Activated T-cell treated with anti-CD3 and anti-CD28 coated beads for 24 hours (primary cell): ENCODE measurements at regions not wholly inside any gene's neighbourhood (a gene's known extent, or its start where the extent isn't known, plus 50 kb on each side); places are given as distances from the start of the nearest gene placed in this dataset.
"Not testable (repeated sequence)": the region's sequence is repeated elsewhere in the genome, so short reads cannot be mapped to it uniquely, and the experiment has no call there.

ENCODE experiments used
- DNase-seq: peaks from one replicate; pipeline ENCODE4 v3.0.0-alpha.2; 2020; ENCODE audit warnings: low read depth

- DNase-seq, result not testable (repeated sequence)
These were observed 460.7 kb downstream of the PLPP3 start for GRCh38 chr1:56118676-56119075.

- no peak for DNase-seq
These were observed 463.7 kb downstream of the PLPP3 start for GRCh38 chr1:56115701-56116100.

DNA sequence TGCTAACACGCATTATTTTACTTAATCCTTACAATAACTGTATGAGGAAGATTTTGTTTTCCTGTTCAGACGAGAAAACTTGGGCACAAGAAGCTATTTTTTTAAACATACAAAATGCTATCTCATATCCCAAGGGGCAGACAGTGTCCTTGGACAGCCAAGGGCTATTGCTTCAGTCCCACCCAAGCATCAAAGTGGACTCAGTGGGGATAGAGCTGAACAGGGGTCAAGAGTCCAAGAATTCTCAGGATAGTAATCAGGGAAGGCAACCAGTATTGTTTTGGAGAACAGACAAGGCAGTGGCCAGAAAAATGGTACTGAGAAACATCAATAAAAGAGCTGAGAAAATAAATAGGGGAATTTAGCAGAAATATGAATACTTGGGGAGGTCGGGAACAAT, 465.7 kb downstream of the PLPP3 start:
- DNase-seq, result no peak

DNA sequence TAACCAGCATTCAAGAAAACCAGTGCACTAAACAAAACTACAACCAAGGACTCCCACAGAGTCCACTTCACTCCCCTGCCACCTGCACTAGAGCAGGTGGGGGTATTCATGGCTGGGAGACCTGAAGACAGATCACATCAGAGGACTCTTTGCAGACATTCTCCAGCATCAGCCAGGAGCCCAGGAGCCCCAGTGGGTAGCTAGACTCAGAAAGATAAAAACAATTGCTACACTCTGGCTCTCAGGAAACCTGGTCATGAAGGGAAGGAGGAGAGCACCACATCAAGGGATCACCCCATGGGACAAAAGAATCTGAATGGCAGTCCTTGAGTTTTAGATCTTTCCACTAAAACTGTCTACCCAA, 472.1 kb downstream of the PLPP3 start:
- DNase-seq, result no peak

- no peak for DNase-seq
These were observed 472.7 kb downstream of the PLPP3 start for GRCh38 chr1:56106531-56107274.

- no peak for DNase-seq
These were observed 474.0 kb downstream of the PLPP3 start for GRCh38 chr1:56105397-56105796.

- DNase-seq, result no peak
These were observed 479.5 kb downstream of the PLPP3 start for GRCh38 chr1:56099766-56100265.

GRCh38 chr1:56098946-56099345, 480.4 kb downstream of the PLPP3 start:
- no peak for DNase-seq

- DNase-seq, result no peak
These were observed 481.6 kb downstream of the PLPP3 start for GRCh38 chr1:56097713-56098112.

- DNase-seq, result no peak
These were observed 483.4 kb downstream of the PLPP3 start for GRCh38 chr1:56095696-56096665.

DNA sequence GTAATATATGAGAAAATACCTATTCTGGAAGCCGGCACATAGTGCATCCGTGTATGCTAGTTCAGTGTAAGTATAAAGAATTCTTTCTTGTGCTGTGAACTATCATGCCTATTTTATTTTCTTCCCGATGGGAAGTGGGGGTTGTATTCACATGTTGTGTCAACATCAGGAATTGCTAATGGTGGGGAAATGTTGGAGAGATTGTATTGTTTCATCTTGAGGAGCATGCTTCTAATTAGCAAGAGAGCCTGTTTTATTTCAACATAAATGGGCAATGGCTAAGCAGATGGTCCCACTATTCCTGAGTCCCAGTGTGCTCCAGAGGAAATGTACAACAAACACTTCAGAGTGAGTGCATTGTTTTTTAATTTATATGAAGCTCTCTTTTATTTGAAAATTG, 485.2 kb downstream of the PLPP3 start:
- no peak for DNase-seq

DNA sequence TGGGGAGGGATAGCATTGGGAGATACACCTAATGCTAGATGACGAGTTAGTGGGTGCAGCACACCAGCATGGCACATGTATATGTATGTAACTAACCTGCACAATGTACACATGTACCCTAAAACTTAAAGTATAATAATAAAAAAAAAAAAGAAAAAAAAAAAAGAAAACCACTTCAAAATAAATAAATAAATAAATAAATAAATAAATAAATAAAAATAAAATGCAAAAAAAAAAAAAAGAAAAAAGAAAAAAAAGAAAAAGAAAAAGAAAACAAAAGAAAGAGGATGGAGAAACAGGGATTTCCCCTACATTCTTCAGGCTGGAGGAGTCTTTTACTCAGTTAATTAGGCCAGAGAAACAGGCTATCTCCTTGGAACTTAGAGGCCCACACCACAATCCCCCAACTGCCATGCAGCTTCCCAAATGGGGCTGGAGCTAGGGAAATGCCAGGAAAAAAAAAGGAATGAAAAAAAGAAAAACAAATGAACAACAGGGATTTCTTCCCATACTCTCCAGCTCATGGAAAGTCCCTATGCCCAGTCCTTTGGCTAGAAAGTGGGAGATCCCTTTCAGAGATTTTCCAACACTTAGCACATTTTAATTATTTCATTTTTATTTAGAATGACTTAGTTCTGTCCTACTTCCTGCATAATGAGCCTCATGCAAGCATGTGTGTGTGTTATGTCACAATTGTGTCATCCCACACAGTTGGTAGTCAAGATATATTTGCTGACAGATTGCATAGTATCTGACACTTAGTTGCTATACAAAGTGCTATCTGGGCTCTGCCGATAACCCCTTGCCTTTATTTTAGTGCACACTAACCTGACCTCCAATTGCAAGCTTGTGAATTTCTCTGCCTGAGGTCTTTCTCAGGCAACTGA, 486.4 kb downstream of the PLPP3 start:
- DNase-seq, result no peak

DNA sequence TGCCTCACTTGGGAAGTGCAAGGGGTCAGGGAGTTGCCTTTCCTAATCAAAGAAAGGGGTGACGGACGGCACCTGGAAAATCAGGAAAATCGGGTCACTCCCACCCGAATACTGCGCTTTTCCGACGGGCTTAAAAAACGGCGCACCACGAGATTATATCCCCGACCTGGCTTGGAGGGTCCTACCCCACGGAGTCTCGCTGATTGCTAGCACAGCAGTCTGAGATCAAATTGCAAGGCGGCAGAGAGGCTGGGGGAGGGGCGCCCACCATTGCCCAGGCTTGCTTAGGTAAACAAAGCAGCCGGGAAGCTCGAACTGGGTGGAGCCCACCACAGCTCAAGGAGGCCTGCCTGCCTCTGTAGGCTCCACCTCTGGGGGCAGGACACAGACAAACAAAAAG, 489.5 kb downstream of the PLPP3 start:
- DNase-seq, result not testable (repeated sequence)

- no peak for DNase-seq
These were observed 495.1 kb downstream of the PLPP3 start for GRCh38 chr1:56084246-56084645.

DNA sequence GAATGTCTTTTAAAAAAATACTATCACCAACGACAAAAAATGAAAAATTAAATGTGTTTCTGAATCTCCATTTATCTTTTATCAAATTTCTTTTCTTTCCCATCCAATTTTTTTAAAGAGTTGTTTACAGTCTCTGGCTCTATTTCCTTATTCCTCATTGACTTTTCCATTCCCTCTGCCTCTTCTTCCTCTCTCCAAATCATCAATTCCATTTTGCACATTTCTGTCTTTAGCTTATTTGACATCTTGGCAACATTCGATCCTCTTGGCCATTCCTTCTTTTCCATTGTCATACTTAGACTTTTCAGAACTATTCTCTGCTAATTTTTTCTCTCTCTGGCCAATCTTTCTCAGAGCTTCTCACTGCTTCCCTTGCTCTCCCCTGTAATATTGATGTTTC, 497.6 kb downstream of the PLPP3 start:
- DNase-seq, result no peak

GRCh38 chr1:56081173-56081572, 498.2 kb downstream of the PLPP3 start:
- no peak for DNase-seq

DNA sequence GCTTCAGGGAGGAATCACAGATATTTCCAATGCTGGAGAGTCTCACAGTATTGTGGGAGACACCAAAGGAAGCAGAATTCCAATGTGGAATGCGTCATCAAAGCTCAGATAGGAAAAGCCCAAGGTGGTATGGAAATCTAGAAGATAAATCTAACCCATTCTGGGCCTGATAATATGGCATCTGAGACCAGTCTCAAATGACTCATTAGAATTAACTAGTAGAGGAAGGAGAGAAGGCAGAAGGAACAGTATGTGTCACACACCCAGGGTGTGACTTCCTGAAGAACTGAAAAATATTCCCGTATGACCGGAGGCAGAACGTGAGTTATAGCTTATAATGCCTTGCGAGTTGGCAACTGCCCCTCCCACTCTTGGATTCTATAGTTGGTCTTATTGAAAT, 499.2 kb downstream of the PLPP3 start:
- no peak for DNase-seq

DNA sequence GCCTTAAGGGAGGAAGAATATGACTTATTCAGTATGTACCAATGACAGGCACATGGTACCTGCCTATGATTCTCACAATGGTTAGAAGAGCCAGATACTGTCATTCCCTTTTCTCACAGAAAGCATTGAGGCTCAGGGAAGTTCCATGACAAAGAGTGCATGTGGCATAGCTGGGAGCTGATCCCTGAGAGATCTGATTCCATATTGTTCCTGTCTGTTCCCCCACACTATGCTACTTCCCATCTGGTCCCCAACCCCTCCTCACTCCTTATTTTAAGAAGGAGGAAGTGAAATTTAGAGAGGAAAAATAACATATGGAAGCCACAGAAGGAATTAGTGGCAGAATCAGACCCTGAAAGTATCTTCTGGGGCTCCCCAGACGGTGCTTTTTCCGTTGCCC, 500.0 kb downstream of the PLPP3 start:
- no peak for DNase-seq

DNA sequence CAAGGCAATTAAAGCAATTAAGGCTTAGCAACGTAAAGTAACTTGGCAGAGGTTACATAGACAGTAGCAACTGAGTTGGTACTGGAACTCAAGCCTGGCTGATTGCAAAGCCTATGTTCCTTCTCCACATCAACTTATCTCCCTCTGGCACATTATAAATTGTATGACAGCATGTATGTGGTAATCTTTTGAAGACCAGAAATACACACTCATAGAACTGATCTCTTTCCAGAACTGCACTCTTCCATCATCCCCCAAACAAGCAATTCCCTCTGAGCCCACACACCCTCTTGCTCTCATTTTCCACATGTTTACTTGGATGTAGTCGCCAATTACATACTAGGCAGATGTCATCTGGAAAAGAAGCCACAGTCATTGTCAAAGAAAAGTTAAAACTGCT, 502.2 kb downstream of the PLPP3 start:
- DNase-seq, result no peak

DNA sequence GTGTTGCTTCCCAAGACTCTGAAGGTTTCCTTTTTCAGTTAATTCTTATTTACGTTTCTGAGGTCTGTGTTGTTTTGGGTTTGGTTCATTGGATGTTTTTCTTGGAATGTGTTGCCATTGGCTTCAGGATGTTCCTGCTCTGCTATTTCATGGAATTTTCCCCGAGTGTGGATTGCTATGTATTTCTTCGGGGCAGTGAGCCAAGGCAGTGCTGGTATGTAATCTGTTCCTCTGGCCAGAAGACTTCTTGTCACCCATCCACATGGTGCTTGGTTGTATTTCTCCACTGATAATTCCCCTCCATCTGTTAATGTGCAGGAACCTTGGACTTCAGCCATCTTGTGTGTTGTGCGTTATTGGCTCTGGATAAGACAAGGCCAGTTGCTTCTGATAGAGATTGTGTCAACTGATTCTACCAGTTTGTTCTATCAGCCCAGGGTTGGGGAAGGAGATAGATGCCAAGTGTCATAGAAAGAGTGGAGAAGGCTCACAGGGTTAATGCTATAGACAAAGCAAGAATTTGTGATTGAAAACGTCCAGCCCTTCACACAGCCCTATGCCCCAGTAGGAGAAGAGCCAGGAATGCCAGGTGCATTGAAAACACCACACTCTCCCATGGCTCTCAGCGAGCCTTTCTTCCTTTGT, 505.2 kb downstream of the PLPP3 start:
- DNase-seq, result no peak

- DNase-seq, result no peak
These were observed 505.8 kb downstream of the PLPP3 start for GRCh38 chr1:56073614-56074006.

DNA sequence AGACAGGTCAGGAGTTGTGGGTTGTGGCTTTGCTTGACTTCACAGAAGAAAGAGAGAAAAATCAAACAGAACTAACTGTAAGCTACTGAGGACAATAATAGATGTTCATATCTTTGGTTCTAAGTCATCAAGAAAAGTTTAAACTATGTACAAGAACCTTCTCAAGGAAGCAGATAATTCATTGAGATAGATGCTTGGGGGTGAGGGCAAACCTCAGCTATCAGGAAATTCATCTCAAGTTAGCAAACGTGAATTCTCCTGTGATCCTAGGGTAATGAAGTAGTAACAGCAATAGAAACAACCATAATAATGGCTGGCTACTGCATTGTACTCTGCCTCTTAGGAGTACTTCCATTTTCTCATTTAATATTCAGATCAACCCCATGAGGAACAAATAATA, 506.2 kb downstream of the PLPP3 start:
- no peak for DNase-seq
